B cell (primary cell): ENCODE measurements at regions not wholly inside any gene's neighbourhood (a gene's known extent, or its start where the extent isn't known, plus 50 kb on each side); places are given as distances from the start of the nearest gene placed in this dataset.

ENCODE experiments used
- EZH2 ChIP-seq: IDR thresholded peaks from 2 replicates; pipeline ENCODE4 v1.6.1; 2012; ENCODE audit warnings: borderline replicate concordance, low read depth, mild to moderate bottlenecking, moderate library complexity, low read length; ENCODE audit not compliant: insufficient read depth, poor library complexity, severe bottlenecking
- TF ChIP-seq, protein P1 (sequence below): fragments of 200-600 bp; IDR thresholded peaks from one replicate; pipeline ENCODE4 v1.8.0; 2022; ENCODE audit warnings: antibody characterized with exemption, mild to moderate bottlenecking

DNA sequence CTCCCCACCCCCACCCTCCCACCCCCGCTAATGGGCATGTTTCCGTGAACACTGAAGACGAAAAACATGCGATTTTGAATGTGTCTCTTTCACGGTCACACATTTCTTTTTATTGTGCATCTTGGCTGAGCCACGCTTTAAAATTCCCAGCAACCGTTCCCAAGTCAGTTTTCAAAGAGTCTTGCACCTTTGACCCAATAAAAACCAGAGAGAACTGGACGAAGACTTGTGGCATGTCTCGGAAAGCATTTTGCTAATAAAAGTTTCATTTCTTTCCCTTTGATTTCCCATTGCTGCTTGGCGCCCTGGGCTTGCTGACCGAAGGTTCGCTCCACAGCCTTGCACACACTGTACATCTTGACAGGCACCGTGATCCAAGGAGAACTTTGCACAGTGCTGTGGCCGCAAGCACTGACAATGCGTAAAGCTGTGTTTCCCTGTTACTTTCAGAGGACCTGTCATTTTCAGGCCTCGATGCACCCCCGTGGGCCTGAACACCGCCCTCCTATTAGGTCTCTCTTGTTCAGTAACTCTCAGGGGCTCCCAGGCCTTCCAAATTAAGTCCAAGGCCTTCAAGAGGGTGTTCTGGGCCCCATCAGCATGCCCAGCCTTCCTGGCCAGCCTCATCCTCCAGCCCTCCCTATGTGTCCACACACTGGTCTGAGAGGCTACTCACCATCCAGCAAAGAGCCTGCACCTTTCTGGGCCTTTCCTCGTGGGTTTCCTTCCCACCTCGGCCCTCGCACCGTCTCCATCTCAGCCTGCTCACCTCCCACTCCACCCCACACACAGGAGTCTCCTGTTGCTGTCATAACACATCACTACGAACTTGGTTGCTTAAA, 63.4 kb upstream of the DIO3 start:
- TF ChIP-seq, protein P1, sequence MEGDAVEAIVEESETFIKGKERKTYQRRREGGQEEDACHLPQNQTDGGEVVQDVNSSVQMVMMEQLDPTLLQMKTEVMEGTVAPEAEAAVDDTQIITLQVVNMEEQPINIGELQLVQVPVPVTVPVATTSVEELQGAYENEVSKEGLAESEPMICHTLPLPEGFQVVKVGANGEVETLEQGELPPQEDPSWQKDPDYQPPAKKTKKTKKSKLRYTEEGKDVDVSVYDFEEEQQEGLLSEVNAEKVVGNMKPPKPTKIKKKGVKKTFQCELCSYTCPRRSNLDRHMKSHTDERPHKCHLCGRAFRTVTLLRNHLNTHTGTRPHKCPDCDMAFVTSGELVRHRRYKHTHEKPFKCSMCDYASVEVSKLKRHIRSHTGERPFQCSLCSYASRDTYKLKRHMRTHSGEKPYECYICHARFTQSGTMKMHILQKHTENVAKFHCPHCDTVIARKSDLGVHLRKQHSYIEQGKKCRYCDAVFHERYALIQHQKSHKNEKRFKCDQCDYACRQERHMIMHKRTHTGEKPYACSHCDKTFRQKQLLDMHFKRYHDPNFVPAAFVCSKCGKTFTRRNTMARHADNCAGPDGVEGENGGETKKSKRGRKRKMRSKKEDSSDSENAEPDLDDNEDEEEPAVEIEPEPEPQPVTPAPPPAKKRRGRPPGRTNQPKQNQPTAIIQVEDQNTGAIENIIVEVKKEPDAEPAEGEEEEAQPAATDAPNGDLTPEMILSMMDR = no peak
- no peak for TF ChIP-seq EZH2
